ENCODE measurements at regions not wholly inside any gene's neighbourhood (a gene's known extent, or its start where the extent isn't known, plus 50 kb on each side); places are given as distances from the start of the nearest gene placed in this dataset.
A peak's percentile ranks its signal among the peaks of the same experiment; 100 is the strongest.

DNA sequence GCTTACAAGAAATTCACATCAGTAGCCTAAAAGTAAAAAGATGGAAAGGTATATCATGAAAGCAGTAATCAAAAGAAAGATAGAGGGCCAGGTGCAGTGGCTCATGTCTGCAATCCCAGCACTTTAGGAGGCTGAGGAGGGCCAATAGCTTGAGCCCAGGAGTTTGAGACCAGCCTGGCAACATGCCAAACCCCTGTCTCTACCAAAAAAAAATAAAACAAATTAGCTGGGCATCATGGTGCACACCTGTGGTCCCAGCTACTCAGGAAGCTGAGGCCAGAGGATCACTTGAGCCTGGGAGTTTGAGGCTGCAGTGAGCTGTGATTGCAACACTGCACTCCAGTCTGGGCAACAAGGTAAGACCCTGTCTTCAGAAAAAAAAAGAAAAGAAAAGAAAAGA is 55.5 kb downstream of the GSPT2 start:
- no peak overlapping the region for H3K4me3 ChIP-seq (ENCODE audit: low read depth, low read length)

- peak overlapping the region; percentile 79 for H3K4me3 ChIP-seq (ENCODE audit: low read depth, low read length)
These were observed 59.9 kb downstream of the GSPT2 start for GRCh38 chrX:51802917-51803688.

DNA sequence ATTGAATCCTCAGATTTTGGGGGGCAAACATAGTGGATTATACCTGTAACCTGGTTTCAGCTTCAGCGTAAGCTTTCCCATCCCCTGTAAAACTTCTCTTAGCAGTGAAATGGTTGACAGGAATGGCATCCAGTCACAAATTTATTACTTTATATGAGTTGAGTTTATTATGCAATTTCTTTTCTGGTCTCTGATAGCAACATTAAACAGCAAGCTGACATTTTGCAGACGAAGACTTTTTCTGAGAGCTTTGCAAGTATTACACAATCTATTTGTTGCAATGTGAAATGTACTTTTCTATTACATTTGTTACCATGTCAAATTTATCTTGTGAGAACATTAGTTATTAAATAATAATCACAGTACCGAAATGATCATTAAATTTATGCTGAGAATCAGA is 60.6 kb downstream of the GSPT2 start:
- no peak overlapping the region for H3K4me3 ChIP-seq (ENCODE audit: low read depth, low read length)

- H3K4me3 ChIP-seq (ENCODE audit: low read depth, low read length): no peak overlapping the region
These were observed 61.5 kb downstream of the GSPT2 start for GRCh38 chrX:51804741-51805140.

- no peak overlapping the region for H3K4me3 ChIP-seq (ENCODE audit: low read depth, low read length)
These were observed 70.7 kb downstream of the GSPT2 start for GRCh38 chrX:51813886-51814460.

GRCh38 chrX:51824061-51824460 is 69.4 kb upstream of the MAGED1 start:
- H3K4me3 ChIP-seq (ENCODE audit: low read depth, low read length): no peak overlapping the region

GRCh38 chrX:51825436-51825835 is 68.0 kb upstream of the MAGED1 start:
- no peak overlapping the region for H3K4me3 ChIP-seq (ENCODE audit: low read depth, low read length)

DNA sequence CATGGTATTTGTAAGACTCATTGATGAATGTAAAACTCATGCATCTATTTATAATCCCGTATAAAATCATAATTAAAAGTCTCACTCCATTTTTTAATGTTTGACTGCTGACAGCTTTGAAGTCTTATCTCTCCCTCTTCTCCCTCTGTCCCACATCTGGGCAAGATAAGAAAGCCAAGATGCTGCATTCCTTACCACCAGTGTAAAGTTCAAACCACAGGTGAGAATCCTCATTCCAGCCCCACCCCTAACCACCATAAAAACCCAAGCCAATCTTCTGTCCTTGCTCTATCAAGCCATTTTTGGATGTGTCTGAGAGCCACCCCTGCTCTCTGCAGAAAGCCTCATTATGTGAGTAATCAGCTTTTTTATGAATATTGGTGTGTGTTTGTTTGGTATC is 59.3 kb upstream of the MAGED1 start:
- H3K4me3 ChIP-seq (ENCODE audit: low read depth, low read length): no peak overlapping the region

GRCh38 chrX:51836823-51837222 is 56.6 kb upstream of the MAGED1 start:
- H3K4me3 ChIP-seq (ENCODE audit: low read depth, low read length): no peak overlapping the region

GRCh38 chrX:51837451-51837850 is 56.0 kb upstream of the MAGED1 start:
- no peak overlapping the region for H3K4me3 ChIP-seq (ENCODE audit: low read depth, low read length)

DNA sequence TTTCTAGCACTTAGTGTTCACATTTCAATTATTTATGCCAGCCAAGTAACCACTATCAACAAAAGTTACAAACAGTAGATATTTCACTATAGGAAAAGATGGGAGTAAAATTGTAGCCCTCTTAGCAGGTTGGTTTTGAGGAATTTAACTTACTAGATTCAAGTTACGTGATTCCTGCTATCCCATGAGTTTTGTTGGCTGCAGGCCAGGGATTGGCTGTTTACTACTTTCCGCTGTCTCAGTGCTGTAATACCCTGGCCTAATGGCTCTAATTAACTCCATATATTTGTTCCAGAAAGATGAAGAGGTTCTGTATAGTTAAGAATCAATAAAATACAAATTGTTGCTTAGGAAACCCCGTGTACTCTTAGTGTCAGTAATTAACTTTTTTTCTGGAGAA is 55.5 kb upstream of the MAGED1 start:
- H3K4me3 ChIP-seq (ENCODE audit: low read depth, low read length): no peak overlapping the region
